GM12878 (cell line): ENCODE measurements at regions not wholly inside any gene's neighbourhood (a gene's known extent, or its start where the extent isn't known, plus 50 kb on each side); places are given as distances from the start of the nearest gene placed in this dataset.

Experiments used
- ATAC-seq: fragments of 200-7000 bp; cut with Tn5 transposase; 3 replicates; pipeline ENCODE4 v1.9.1; 2020; ENCODE audit warnings: mild to moderate bottlenecking, moderate library complexity
- BruUV-seq: library from RNA; stranded (reverse); fragments of 400-500 nt; replicated peaks from 2 replicates; lab custom pipeline; 2021; lab: Mats Ljungman, UMichigan
- CTCF ChIA-PET: fragments of 300-600 bp; sonication (Branson Sonifier 250); formaldehyde crosslinking; extraction: SDS; loops from one replicate; lab custom pipeline; 2021; ENCODE audit warnings: inconsistent platforms; lab: Yijun Ruan, JAX
- POLR2A ChIA-PET: fragments of 350-600 bp; formaldehyde crosslinking; extraction: SDS; loops from one replicate; lab custom pipeline; 2021; ENCODE audit warnings: inconsistent platforms; lab: Charles Lee
- RAD21 ChIA-PET: fragments of 300-600 bp; sonication (Branson Sonifier 250); formaldehyde crosslinking; loops from one replicate; lab custom pipeline; 2023; ENCODE audit warnings: antibody characterized with exemption; ENCODE audit not compliant: unreplicated experiment; lab: Charles Lee
- SMC1A ChIA-PET: fragments of 300-600 bp; sonication (Branson Sonifier 250); formaldehyde crosslinking; loops from one replicate; lab custom pipeline; 2023; ENCODE audit not compliant: unreplicated experiment, uncharacterized antibody; lab: Charles Lee
- DNase-seq: peaks from one replicate; pipeline ENCODE4 v3.0.0-alpha.2; 2011; ENCODE audit warnings: low read depth, low spot score
- FAIRE-seq: peaks from 3 replicates; lab custom pipeline; 2011; peaks lifted over from hg19 to GRCh38; lab: Jason Lieb, UNC
- H2AFZ ChIP-seq: 2 replicates; pipeline ENCODE4 v1.6.0; 2011; ENCODE audit warnings: low read depth, low read length, control low read depth; ENCODE audit not compliant: control insufficient read depth
- H3K27ac ChIP-seq: 2 replicates; pipeline ENCODE4 v1.5.1; 2011; ENCODE audit warnings: control low read depth; ENCODE audit not compliant: control insufficient read depth, insufficient read depth
- H3K27me3 ChIP-seq, 2 experiments: replicated peaks in 1 of 2; 2 replicates each; pipeline versions ENCODE4 v1.6.0 to v1.6.1; 2011; ENCODE audit warnings: low read length in 1 of 2; ENCODE audit not compliant: control insufficient read depth in 2 of 2, insufficient read depth in 2 of 2
- H3K36me3 ChIP-seq, 2 experiments: 2 replicates each; pipeline ENCODE4 v1.5.1; 2011; ENCODE audit warnings: low read length in 1 of 2; ENCODE audit not compliant: control insufficient read depth in 2 of 2, insufficient read depth in 2 of 2
- H3K4me1 ChIP-seq: 2 replicates; pipeline ENCODE4 v1.6.1; 2011; ENCODE audit warnings: mild to moderate bottlenecking, low read length, moderate library complexity, mixed read lengths; ENCODE audit not compliant: control insufficient read depth, insufficient read depth
- H3K4me2 ChIP-seq: 2 replicates; pipeline ENCODE4 v1.6.0; 2011; ENCODE audit warnings: control low read depth; ENCODE audit not compliant: control insufficient read depth, insufficient read depth
- H3K4me3 ChIP-seq: fragments of 200-600 bp; sonication (generic); 2 replicates; pipeline ENCODE4 v1.5.1; 2016
- H3K79me2 ChIP-seq: 2 replicates; pipeline ENCODE4 v1.6.0; 2011; ENCODE audit warnings: low read length; ENCODE audit not compliant: control insufficient read depth, insufficient read depth
- H3K9ac ChIP-seq: 2 replicates; pipeline ENCODE4 v1.8.0; 2011; ENCODE audit warnings: low read length, control low read depth, mixed read lengths; ENCODE audit not compliant: control insufficient read depth, insufficient read depth
- H3K9me3 ChIP-seq: replicated peaks from 3 replicates; pipeline ENCODE4 v1.5.1; 2011; ENCODE audit warnings: mild to moderate bottlenecking, low read length; ENCODE audit not compliant: control insufficient read depth, insufficient read depth
- H4K20me1 ChIP-seq: 2 replicates; pipeline ENCODE4 v1.6.0; 2011; ENCODE audit not compliant: control insufficient read depth, insufficient read depth
- ASH2L ChIP-seq: fragments of 300-600, 200-600 bp; sonication (generic); IDR thresholded peaks from 2 replicates; pipeline ENCODE4 v1.6.1; 2017; ENCODE audit warnings: low read depth, mild to moderate bottlenecking, borderline replicate concordance
- CBX5 ChIP-seq: sonication (generic); IDR thresholded peaks from 2 replicates; pipeline ENCODE4 v1.6.1; 2016; ENCODE audit warnings: low read depth, moderate library complexity, mild to moderate bottlenecking, inconsistent platforms
- CHD2 ChIP-seq: IDR thresholded peaks from 2 replicates; pipeline ENCODE4 v1.6.1; 2011; ENCODE audit warnings: low read depth, low read length, improper control_type of control experiment, borderline replicate concordance
- CREM ChIP-seq: IDR thresholded peaks from 2 replicates; pipeline ENCODE4 v1.6.1; 2014; ENCODE audit warnings: antibody characterized with exemption, low read depth
- EED ChIP-seq: sonication (generic); IDR thresholded peaks from 2 replicates; pipeline ENCODE4 v1.6.1; 2016; ENCODE audit warnings: antibody characterized with exemption, low read depth
- EGR1 ChIP-seq, 2 experiments: IDR thresholded peaks; 1 replicate in 1 of 2; 2 replicates in 1 of 2; pipeline ENCODE4 v1.6.1; 2011 to 2012; ENCODE audit warnings: low read depth in 2 of 2, low read length in 2 of 2, borderline replicate concordance in 1 of 2, mild to moderate bottlenecking in 1 of 2, moderate library complexity in 1 of 2
- ETV6 ChIP-seq, 2 experiments: fragments of 450-650 bp in 1 of 2; IDR thresholded peaks in 1 of 2; conservative IDR thresholded peaks in 1 of 2; 2 replicates each; pipeline ENCODE4 v1.6.1; 2014; ENCODE audit warnings: antibody characterized with exemption in 1 of 2, borderline replicate concordance in 1 of 2, low read depth in 1 of 2, mild to moderate bottlenecking in 1 of 2, moderate library complexity in 1 of 2
- FOXK2 ChIP-seq: fragments of 450-650 bp; IDR thresholded peaks from 2 replicates; pipeline ENCODE4 v1.6.1; 2017; ENCODE audit warnings: mild to moderate bottlenecking, moderate library complexity
- FOXM1 ChIP-seq: IDR thresholded peaks from 2 replicates; pipeline ENCODE4 v1.6.1; 2012; ENCODE audit warnings: low read depth, mild to moderate bottlenecking, inconsistent platforms, low read length, moderate library complexity
- GATAD2B ChIP-seq: fragments of 450-650 bp; conservative IDR thresholded peaks from 2 replicates; pipeline ENCODE4 v1.6.1; 2017; ENCODE audit warnings: low read depth, mild to moderate bottlenecking, moderate library complexity
- JUNB ChIP-seq: IDR thresholded peaks from 2 replicates; pipeline ENCODE4 v1.6.1; 2016; ENCODE audit warnings: antibody characterized with exemption, mild to moderate bottlenecking
- NR2F1 ChIP-seq: fragments of 450-650 bp; conservative IDR thresholded peaks from 2 replicates; pipeline ENCODE4 v1.6.1; 2017; ENCODE audit warnings: mild to moderate bottlenecking
- STAT3 ChIP-seq: IDR thresholded peaks from 2 replicates; pipeline ENCODE4 v1.6.1; 2011; ENCODE audit warnings: low read depth, low read length, improper control_type of control experiment
- TARDBP ChIP-seq: IDR thresholded peaks from 2 replicates; pipeline ENCODE4 v1.6.1; 2016; ENCODE audit warnings: borderline replicate concordance
- TBL1XR1 ChIP-seq: IDR thresholded peaks from 2 replicates; pipeline ENCODE4 v1.6.1; 2012; ENCODE audit warnings: low read depth, low read length, improper control_type of control experiment
- WGBS: methylation state at CpG from one replicate; pipeline ENCODE4 v1.1.6; 2016; ENCODE audit warnings: low lambda C conversion rate; ENCODE audit not compliant: insufficient replicate concordance, insufficient coverage; ENCODE audit errors: missing lambda C conversion rate; 5-methylcytosine and 5-hydroxymethylcytosine counted together
- in situ Hi-C: fragments of 300-500 bp; cut with MboI; formaldehyde crosslinking; loops from 9 replicates; pipeline ENCODE4 v1.14.3; 2018; ENCODE audit warnings: mixed read lengths
- intact Hi-C: fragments of 100-400 bp; cut with micrococcal nuclease; formaldehyde crosslinking; loops from one replicate; pipeline ENCODE4 v1.14.2; 2022; ENCODE audit not compliant: unreplicated experiment

- no TSS peak for BruUV-seq
- Histone ChIP-seq H3K79me2 (no peaks in the 10 kb centered on the region), H3K4me1 (no peaks in the 10 kb centered on the region), H2AFZ (no peak overlapping the region), H4K20me1 (no peaks in the 10 kb centered on the region), H3K36me3 (no peaks in the 10 kb centered on the region), H3K27ac (no peak overlapping the region), H3K9me3 (no peaks in the 10 kb centered on the region), H3K4me3 (no peak overlapping the region), H3K9ac (no peak overlapping the region), H3K27me3 (no peaks in the 10 kb centered on the region), H3K4me2 (no peak overlapping the region)
- POLR2A ChIA-PET = no interaction called here
- no peak for DNase-seq
- in situ Hi-C loops (no loop called here), intact Hi-C loops (no loop called here)
- no peak for FAIRE-seq
- WGBS = 14% methylated on average over 6 of the region's 6 CpGs
- SMC1A ChIA-PET = no interaction called here
- no peak for ATAC-seq
- no peak for TF ChIP-seq CREM
- TF ChIP-seq CBX5 = no peak
- no peak for TF ChIP-seq FOXM1
- TF ChIP-seq JUNB = no peak
- TF ChIP-seq EED = no peak
- no peak for TF ChIP-seq EGR1 (IDR thresholded peaks at IDR 0.05; ENCODE audit: borderline replicate concordance in 1 of 2, low read depth in 2 of 2, low read length in 2 of 2)
- TF ChIP-seq NR2F1 = no peak
- no peak for TF ChIP-seq ETV6 (conservative IDR thresholded peaks at IDR 0.05 in 1 of 2, IDR thresholded peaks at IDR 0.05 in 1 of 2; ENCODE audit: borderline replicate concordance in 1 of 2, low read depth in 1 of 2)
- no peak for TF ChIP-seq CHD2
- TF ChIP-seq GATAD2B = no peak
- TF ChIP-seq FOXK2 = no peak
- TF ChIP-seq TARDBP = no peak
- no peak for TF ChIP-seq TBL1XR1
- TF ChIP-seq STAT3 = no peak
- no peak for TF ChIP-seq ASH2L
- RAD21 ChIA-PET = no interaction called here
- CTCF ChIA-PET = no interaction called here
Measured at GRCh38 chr21:27257226-27257625, 290.3 kb upstream of the ADAMTS5 start.
